ENCODE measurements at regions not wholly inside any gene's neighbourhood (a gene's known extent, or its start where the extent isn't known, plus 50 kb on each side); places are given as distances from the start of the nearest gene placed in this dataset.
A peak's percentile ranks its signal among the peaks of the same experiment; 100 is the strongest.

DNA sequence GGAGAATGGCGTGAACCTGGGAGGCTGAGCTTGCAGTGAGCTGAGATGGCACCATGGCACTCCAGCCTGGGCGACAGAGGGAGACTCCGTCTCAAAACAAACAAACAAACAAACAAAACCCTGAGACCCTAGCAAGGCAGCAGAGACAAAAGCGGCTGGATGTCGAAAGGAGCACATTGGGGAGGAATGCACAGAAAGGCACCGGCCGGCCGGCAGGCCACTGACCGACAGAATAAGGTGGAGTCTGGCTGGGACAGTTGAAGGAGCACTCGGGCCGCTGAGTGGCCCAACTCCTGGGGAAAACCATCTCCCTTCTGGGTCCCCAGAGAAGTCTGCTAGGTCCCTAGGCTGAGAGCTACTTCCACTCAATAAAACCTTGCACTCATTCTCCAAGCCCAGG, 256.2 kb downstream of the KIF21A start:
- DNase-seq (no peak), ATAC-seq (ENCODE audit: insufficient read depth, low FRiP score) (no peak)
- no peak overlapping the region for H3K4me3 ChIP-seq
- no peaks in the 10 kb centered on the region for H3K9me3 ChIP-seq (ENCODE audit: control insufficient read depth in 4 of 4, insufficient read depth in 3 of 4, low read length in 3 of 4)
- H3K36me3 ChIP-seq (ENCODE audit: control insufficient read depth in 4 of 4, insufficient read depth in 4 of 4, low read length in 4 of 4), result no peaks in the 10 kb centered on the region
- H3K4me1 ChIP-seq (ENCODE audit: control insufficient read depth in 5 of 5, insufficient read depth in 5 of 5, low read length in 5 of 5), result peaks cover 0 to 4% (median 0%) of the 10 kb centered on the region in 5 donors
- 94 to 97% methylated on average over 11 of the region's 11 CpGs for WGBS, 2 donors
- H3K27ac ChIP-seq (ENCODE audit: low read depth in 1 of 2, low read length in 1 of 2), result no peak overlapping the region
- no peak overlapping the region for H3K9ac ChIP-seq (ENCODE audit: insufficient read depth in 1 of 2, low read length in 2 of 2)
- TF ChIP-seq, protein P1, sequence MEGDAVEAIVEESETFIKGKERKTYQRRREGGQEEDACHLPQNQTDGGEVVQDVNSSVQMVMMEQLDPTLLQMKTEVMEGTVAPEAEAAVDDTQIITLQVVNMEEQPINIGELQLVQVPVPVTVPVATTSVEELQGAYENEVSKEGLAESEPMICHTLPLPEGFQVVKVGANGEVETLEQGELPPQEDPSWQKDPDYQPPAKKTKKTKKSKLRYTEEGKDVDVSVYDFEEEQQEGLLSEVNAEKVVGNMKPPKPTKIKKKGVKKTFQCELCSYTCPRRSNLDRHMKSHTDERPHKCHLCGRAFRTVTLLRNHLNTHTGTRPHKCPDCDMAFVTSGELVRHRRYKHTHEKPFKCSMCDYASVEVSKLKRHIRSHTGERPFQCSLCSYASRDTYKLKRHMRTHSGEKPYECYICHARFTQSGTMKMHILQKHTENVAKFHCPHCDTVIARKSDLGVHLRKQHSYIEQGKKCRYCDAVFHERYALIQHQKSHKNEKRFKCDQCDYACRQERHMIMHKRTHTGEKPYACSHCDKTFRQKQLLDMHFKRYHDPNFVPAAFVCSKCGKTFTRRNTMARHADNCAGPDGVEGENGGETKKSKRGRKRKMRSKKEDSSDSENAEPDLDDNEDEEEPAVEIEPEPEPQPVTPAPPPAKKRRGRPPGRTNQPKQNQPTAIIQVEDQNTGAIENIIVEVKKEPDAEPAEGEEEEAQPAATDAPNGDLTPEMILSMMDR (IDR thresholded peaks at IDR 0.05; ENCODE audit: control extremely low read depth, extremely low read depth), result no peak
- H3K27me3 ChIP-seq (ENCODE audit: control insufficient read depth in 3 of 3, insufficient read depth in 3 of 3, low read length in 2 of 3), result no peaks in the 10 kb centered on the region

DNA sequence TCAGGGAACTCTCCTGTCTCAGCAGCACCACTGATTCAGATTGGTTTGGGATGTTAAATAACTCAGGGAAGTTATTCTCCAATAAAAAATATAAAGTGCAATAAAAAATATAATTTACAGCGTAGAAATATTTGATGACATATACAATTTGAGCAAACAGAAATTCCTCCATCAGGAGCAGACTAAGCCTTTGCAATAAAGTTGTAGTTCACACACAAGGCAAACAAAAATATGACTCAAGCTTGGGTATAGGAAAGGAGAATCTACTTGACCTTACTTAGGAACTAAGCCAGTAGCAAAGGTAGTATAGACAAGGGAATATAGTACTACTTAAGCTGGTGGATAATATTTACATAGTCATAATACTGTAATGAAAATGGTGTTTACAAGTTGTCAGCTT, 264.1 kb downstream of the KIF21A start:
- no peak overlapping the region for H3K9ac ChIP-seq (ENCODE audit: insufficient read depth in 1 of 2, low read length in 2 of 2)
- ATAC-seq (ENCODE audit: insufficient read depth, low FRiP score), result no peak
- TF ChIP-seq, protein P1 (IDR thresholded peaks at IDR 0.05; ENCODE audit: control extremely low read depth, extremely low read depth), result no peak
- DNase-seq, result no peak
- no peaks in the 10 kb centered on the region for H3K36me3 ChIP-seq (ENCODE audit: control insufficient read depth in 4 of 4, insufficient read depth in 4 of 4, low read length in 4 of 4)
- no peaks in the 10 kb centered on the region for H3K9me3 ChIP-seq (ENCODE audit: control insufficient read depth in 4 of 4, insufficient read depth in 3 of 4, low read length in 3 of 4)
- no peak overlapping the region for H3K27ac ChIP-seq (ENCODE audit: low read depth in 1 of 2, low read length in 1 of 2)
- WGBS, 2 donors, result 83 to 86% methylated on average over 1 of the region's 1 CpG
- H3K4me3 ChIP-seq, result no peak overlapping the region
- peaks cover 0 to 10% (median 0%) of the 10 kb centered on the region in 5 donors for H3K4me1 ChIP-seq (ENCODE audit: control insufficient read depth in 5 of 5, insufficient read depth in 5 of 5, low read length in 5 of 5)
- no peaks in the 10 kb centered on the region for H3K27me3 ChIP-seq (ENCODE audit: control insufficient read depth in 3 of 3, insufficient read depth in 3 of 3, low read length in 2 of 3)

DNA sequence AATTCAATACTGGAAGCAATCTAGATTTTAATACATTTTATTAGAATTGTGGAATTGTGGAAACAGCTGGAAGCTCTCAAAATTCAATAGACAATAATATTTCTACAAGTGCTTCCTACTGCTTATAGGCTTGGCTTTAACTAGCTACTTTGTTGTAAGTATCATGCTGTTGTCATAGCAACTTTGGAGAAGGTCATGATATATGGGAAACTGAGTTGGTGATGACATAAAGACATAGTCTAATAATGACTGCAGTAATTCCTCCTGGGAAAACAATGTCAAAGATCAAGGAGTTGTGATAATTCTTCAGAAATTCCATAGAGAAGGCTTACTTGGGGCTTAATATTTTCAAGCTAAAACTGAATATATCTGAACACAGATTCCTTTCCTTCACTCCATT, 266.6 kb downstream of the KIF21A start:
- TF ChIP-seq, protein P1 (IDR thresholded peaks at IDR 0.05; ENCODE audit: control extremely low read depth, extremely low read depth), result no peak
- Histone ChIP-seq H3K27me3 (ENCODE audit: control insufficient read depth in 3 of 3, insufficient read depth in 3 of 3, low read length in 2 of 3) (no peaks in the 10 kb centered on the region), H3K4me3 (no peak overlapping the region), H3K4me1 (ENCODE audit: control insufficient read depth in 5 of 5, insufficient read depth in 5 of 5, low read length in 5 of 5) (peaks cover 0 to 3% (median 0%) of the 10 kb centered on the region in 5 donors), H3K9me3 (ENCODE audit: control insufficient read depth in 4 of 4, insufficient read depth in 3 of 4, low read length in 3 of 4) (no peaks in the 10 kb centered on the region), H3K36me3 (ENCODE audit: control insufficient read depth in 4 of 4, insufficient read depth in 4 of 4, low read length in 4 of 4) (no peaks in the 10 kb centered on the region), H3K9ac (ENCODE audit: insufficient read depth in 1 of 2, low read length in 2 of 2) (no peak overlapping the region), H3K27ac (ENCODE audit: low read depth in 1 of 2, low read length in 1 of 2) (no peak overlapping the region)
- ATAC-seq (ENCODE audit: insufficient read depth, low FRiP score) (no peak), DNase-seq (peak in 1 of 3 donors; percentile 18)

DNA sequence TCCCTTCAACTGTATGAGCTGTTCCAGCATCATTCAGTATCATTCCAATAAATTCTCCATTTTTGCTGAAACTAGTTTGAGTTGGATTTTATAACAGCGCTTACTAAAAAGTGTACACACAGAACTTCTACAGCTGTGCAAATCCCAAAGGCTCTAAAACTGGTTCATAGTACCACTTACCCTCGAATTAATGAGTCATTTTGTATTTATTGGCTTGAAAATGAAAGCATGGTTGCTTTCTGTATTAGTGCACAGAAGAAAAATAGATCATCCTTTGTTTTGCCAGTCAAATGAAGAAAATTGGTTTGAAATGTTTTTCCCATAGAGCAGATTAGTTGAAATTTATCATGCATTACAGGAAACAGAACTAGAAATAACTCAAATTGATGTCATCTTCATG, 268.3 kb upstream of the CPNE8 start:
- Histone ChIP-seq H3K4me1 (ENCODE audit: control insufficient read depth in 5 of 5, insufficient read depth in 5 of 5, low read length in 5 of 5) (no peaks in the 10 kb centered on the region), H3K27me3 (ENCODE audit: control insufficient read depth in 3 of 3, insufficient read depth in 3 of 3, low read length in 2 of 3) (no peaks in the 10 kb centered on the region), H3K36me3 (ENCODE audit: control insufficient read depth in 4 of 4, insufficient read depth in 4 of 4, low read length in 4 of 4) (no peaks in the 10 kb centered on the region), H3K4me3 (no peak overlapping the region), H3K9me3 (ENCODE audit: control insufficient read depth in 4 of 4, insufficient read depth in 3 of 4, low read length in 3 of 4) (no peaks in the 10 kb centered on the region), H3K9ac (ENCODE audit: insufficient read depth in 1 of 2, low read length in 2 of 2) (no peak overlapping the region), H3K27ac (ENCODE audit: low read depth in 1 of 2, low read length in 1 of 2) (no peak overlapping the region)
- WGBS, 2 donors, result 51 to 71% methylated on average over 2 of the region's 2 CpGs
- TF ChIP-seq, protein P1 (IDR thresholded peaks at IDR 0.05; ENCODE audit: control extremely low read depth, extremely low read depth), result no peak
- DNase-seq, result no peak
- no peak for ATAC-seq (ENCODE audit: insufficient read depth, low FRiP score)
